PC-3 (cell line): ENCODE measurements at regions not wholly inside any gene's neighbourhood (a gene's known extent, or its start where the extent isn't known, plus 50 kb on each side); places are given as distances from the start of the nearest gene placed in this dataset.

Experiments
- CTCF ChIP-seq: fragments of 300-600 bp; sonication (generic); conservative IDR thresholded peaks from 2 replicates; pipeline ENCODE4 v1.5.1; 2017; ENCODE audit warnings: antibody characterized with exemption, low read depth, mild to moderate bottlenecking, low read length
- EZH2 ChIP-seq: fragments of 300-600 bp; sonication (generic); IDR thresholded peaks from one replicate; pipeline ENCODE4 v1.6.1; 2017; ENCODE audit warnings: antibody characterized with exemption, mild to moderate bottlenecking, low read length; ENCODE audit not compliant: unreplicated experiment
- EZH2phosphoT487 ChIP-seq: fragments of 300-600 bp; sonication (generic); IDR thresholded peaks from 2 replicates; pipeline ENCODE4 v1.6.1; 2018; ENCODE audit warnings: mild to moderate bottlenecking, antibody characterized with exemption, low read length, borderline replicate concordance

- no peak for TF ChIP-seq CTCF
- no peak for TF ChIP-seq EZH2
- no peak for TF ChIP-seq EZH2phosphoT487
Observed at GRCh38 chr4:137614491-137614890, 82.2 kb upstream of the PCDH18 start.
